HG03354 (cell line): ENCODE measurements at regions not wholly inside any gene's neighbourhood (a gene's known extent, or its start where the extent isn't known, plus 50 kb on each side); places are given as distances from the start of the nearest gene placed in this dataset.
"Not testable (repeated sequence)": the region's sequence is repeated elsewhere in the genome, so short reads cannot be mapped to it uniquely, and the experiment has no call there.

ENCODE experiments used
- ATAC-seq: cut with Tn5 transposase; IDR thresholded peaks from one replicate; pipeline ENCODE4 v1.9.1; 2021; ENCODE audit warnings: mild to moderate bottlenecking; ENCODE audit not compliant: unreplicated experiment, poor library complexity, severe bottlenecking

GRCh38 chr2:132307613-132308198 lies 108.9 kb upstream of the GPR39 start:
- not testable (repeated sequence) for ATAC-seq

GRCh38 chr2:132309203-132309602 lies 107.4 kb upstream of the GPR39 start:
- not testable (repeated sequence) for ATAC-seq

- not testable (repeated sequence) for ATAC-seq
These were observed 101.1 kb upstream of the GPR39 start for GRCh38 chr2:132315546-132315945.

- not testable (repeated sequence) for ATAC-seq
These were observed 99.5 kb upstream of the GPR39 start for GRCh38 chr2:132317026-132317680.

- not testable (repeated sequence) for ATAC-seq
These were observed 98.1 kb upstream of the GPR39 start for GRCh38 chr2:132318481-132318880.

- not testable (repeated sequence) for ATAC-seq
These were observed 92.6 kb upstream of the GPR39 start for GRCh38 chr2:132324005-132324404.

GRCh38 chr2:132332345-132333033 lies 84.1 kb upstream of the GPR39 start:
- not testable (repeated sequence) for ATAC-seq

GRCh38 chr2:132337135-132337534 lies 79.5 kb upstream of the GPR39 start:
- ATAC-seq: not testable (repeated sequence)

- ATAC-seq: not testable (repeated sequence)
These were observed 78.8 kb upstream of the GPR39 start for GRCh38 chr2:132337844-132338243.

GRCh38 chr2:132347041-132347780 lies 69.4 kb upstream of the GPR39 start:
- not testable (repeated sequence) for ATAC-seq

- not testable (repeated sequence) for ATAC-seq
These were observed 67.4 kb upstream of the GPR39 start for GRCh38 chr2:132349092-132349687.

GRCh38 chr2:132351668-132352067 lies 64.9 kb upstream of the GPR39 start:
- not testable (repeated sequence) for ATAC-seq

- ATAC-seq: not testable (repeated sequence)
These were observed 64.1 kb upstream of the GPR39 start for GRCh38 chr2:132352481-132353001.

GRCh38 chr2:132353380-132353779 lies 63.2 kb upstream of the GPR39 start:
- not testable (repeated sequence) for ATAC-seq

GRCh38 chr2:132360964-132361363 lies 55.6 kb upstream of the GPR39 start:
- not testable (repeated sequence) for ATAC-seq

- ATAC-seq: not testable (repeated sequence)
These were observed 55.1 kb upstream of the GPR39 start for GRCh38 chr2:132361498-132361897.

- not testable (repeated sequence) for ATAC-seq
These were observed 53.3 kb upstream of the GPR39 start for GRCh38 chr2:132363352-132363751.

GRCh38 chr2:132365963-132366362 lies 50.6 kb upstream of the GPR39 start:
- ATAC-seq: not testable (repeated sequence)

GRCh38 chr2:132366421-132367180 lies 50.0 kb upstream of the GPR39 start:
- no peak for ATAC-seq
